ENCODE measurements at regions not wholly inside any gene's neighbourhood (a gene's known extent, or its start where the extent isn't known, plus 50 kb on each side); places are given as distances from the start of the nearest gene placed in this dataset.

GRCh38 chr13:37375724-37376123 is 222.8 kb downstream of the POSTN start:
- DNase-seq (ENCODE audit: low read depth), result no peak
- H3K4me3 ChIP-seq (ENCODE audit: low read depth, low read length), result no peak overlapping the region

GRCh38 chr13:37375071-37375470 is 223.5 kb downstream of the POSTN start:
- H3K4me3 ChIP-seq (ENCODE audit: low read depth, low read length), result no peak overlapping the region
- DNase-seq (ENCODE audit: low read depth), result no peak

DNA sequence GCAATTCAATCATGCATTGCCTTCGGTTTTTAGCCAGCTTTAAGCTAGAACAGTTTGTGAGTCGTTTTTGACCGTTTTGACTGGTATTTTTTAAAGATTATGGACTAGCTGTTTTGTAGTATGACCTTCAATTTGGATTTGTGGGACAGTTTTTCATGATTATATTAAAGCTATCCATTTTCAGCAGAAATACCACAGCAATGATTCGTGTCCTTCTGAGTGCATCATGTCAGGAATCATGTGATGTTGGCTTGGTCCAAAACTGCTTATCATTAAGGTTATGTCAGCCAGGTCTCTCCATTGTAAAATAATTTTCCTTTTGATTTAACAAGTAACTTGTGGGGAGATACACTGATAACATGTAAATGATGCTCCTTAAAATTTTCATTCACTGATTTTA is 229.0 kb downstream of the POSTN start:
- H3K4me3 ChIP-seq (ENCODE audit: low read depth, low read length), result no peak overlapping the region
- no peak for DNase-seq (ENCODE audit: low read depth)

- H3K4me3 ChIP-seq (ENCODE audit: low read depth, low read length), result no peak overlapping the region
- DNase-seq (ENCODE audit: low read depth), result no peak
Measured at GRCh38 chr13:37368501-37368900, 230.1 kb downstream of the POSTN start.

- DNase-seq (ENCODE audit: low read depth), result no peak
- H3K4me3 ChIP-seq (ENCODE audit: low read depth, low read length), result no peak overlapping the region
Measured at GRCh38 chr13:37366044-37366770, 232.4 kb downstream of the POSTN start.

DNA sequence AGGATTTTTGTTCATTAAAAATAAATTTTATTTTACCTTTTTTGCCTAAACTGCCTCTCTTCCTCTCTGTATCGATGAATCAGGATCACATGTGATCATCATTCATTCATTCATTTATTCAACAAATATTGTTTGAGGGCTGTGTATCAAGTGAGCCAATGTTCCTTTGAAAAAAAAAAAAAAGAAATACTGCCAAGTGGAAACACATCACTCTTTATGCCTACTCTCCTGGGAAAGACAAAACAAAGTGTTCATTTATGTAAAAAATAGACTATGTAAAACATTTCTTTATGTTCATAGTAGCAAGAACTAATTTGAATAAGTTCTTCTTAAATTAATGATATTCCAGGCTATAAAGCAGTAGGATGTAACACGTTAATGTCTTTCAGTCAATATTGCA is 233.1 kb downstream of the POSTN start:
- DNase-seq (ENCODE audit: low read depth), result no peak
- H3K4me3 ChIP-seq (ENCODE audit: low read depth, low read length), result no peak overlapping the region

- no peak overlapping the region for H3K4me3 ChIP-seq (ENCODE audit: low read depth, low read length)
- no peak for DNase-seq (ENCODE audit: low read depth)
Measured at GRCh38 chr13:37364956-37365355, 233.6 kb downstream of the POSTN start.

DNA sequence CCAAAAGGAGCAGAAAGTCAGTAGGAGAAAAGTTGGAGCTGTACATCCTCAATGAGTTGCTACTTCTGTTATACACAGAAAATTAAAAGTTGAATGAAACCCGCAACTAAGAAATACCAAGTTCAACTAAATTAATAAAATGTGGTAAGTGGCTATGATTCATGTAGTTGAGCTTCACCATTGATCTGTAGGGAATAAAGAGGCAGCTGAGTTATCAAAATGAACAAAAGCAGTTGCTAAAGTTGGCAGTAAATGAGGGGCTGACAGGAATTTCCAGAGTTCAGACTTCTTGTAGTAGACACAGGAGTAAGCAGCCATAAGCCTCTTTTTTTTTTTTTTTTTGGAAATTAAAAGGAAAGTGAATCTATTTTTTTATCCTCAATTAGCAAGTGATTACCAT is 234.6 kb downstream of the POSTN start:
- H3K4me3 ChIP-seq (ENCODE audit: low read depth, low read length), result no peak overlapping the region
- no peak for DNase-seq (ENCODE audit: low read depth)

DNA sequence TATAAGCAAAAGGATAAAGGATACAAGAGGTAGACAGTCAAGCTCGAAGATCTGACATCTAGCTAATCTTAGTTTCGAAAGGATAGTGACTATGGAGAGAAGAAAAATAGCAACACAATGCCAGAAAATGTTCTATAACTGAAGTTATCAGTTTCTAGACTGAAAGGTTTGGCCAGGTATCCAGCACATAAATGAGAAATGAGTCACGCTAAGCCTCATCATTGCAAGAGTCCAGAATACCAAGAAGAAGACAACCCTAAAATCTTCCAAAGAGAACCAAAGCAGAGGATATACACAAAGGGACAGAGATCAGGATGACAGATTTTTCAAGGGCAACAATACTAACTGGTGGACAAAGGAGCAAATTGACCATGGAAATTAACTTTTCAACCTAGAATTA is 237.0 kb downstream of the POSTN start:
- DNase-seq (ENCODE audit: low read depth), result no peak
- H3K4me3 ChIP-seq (ENCODE audit: low read depth, low read length), result no peak overlapping the region

DNA sequence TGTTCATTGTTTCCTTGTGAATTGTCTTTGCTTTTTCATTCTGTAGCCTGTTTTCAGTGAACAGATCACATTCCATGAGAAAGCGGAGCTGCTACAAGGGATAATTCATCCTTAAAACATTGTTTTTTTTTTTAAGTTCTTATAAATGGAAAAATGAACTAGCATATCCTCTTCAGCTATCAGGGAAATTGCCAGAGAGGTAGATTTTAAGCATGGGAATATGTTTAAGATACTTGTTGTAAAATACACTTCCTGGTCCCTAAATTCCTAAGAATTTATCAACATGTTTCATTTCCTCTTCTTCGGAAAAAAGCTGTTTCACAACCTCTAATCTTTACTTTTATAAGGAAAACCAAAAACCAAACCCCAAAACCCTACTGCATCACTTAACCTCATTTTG is 238.0 kb downstream of the POSTN start:
- no peak for DNase-seq (ENCODE audit: low read depth)
- H3K4me3 ChIP-seq (ENCODE audit: low read depth, low read length), result no peak overlapping the region

- DNase-seq (ENCODE audit: low read depth), result no peak
- no peak overlapping the region for H3K4me3 ChIP-seq (ENCODE audit: low read depth, low read length)
Measured at GRCh38 chr13:37357548-37357947, 241.0 kb downstream of the POSTN start.

- no peak overlapping the region for H3K4me3 ChIP-seq (ENCODE audit: low read depth, low read length)
- DNase-seq (ENCODE audit: low read depth), result no peak
Measured at GRCh38 chr13:37353911-37354310, 244.7 kb downstream of the POSTN start.

GRCh38 chr13:37351211-37351610 is 245.7 kb upstream of the CSNK1A1L start:
- no peak overlapping the region for H3K4me3 ChIP-seq (ENCODE audit: low read depth, low read length)

GRCh38 chr13:37349916-37350315 is 244.5 kb upstream of the CSNK1A1L start:
- no peak overlapping the region for H3K4me3 ChIP-seq (ENCODE audit: low read depth, low read length)
- no peak for DNase-seq (ENCODE audit: low read depth)

More at GRCh38 chr13:37351211-37351610, 245.7 kb upstream of the CSNK1A1L start:
- DNase-seq (ENCODE audit: low read depth), result no peak

- DNase-seq (ENCODE audit: low read depth), result no peak
Measured at GRCh38 chr13:37348916-37349643, 243.6 kb upstream of the CSNK1A1L start.

GRCh38 chr13:37345869-37346268 is 240.4 kb upstream of the CSNK1A1L start:
- no peak for DNase-seq (ENCODE audit: low read depth)
- H3K4me3 ChIP-seq (ENCODE audit: low read depth, low read length), result no peak overlapping the region

More at GRCh38 chr13:37348916-37349643, 243.6 kb upstream of the CSNK1A1L start:
- no peak overlapping the region for H3K4me3 ChIP-seq (ENCODE audit: low read depth, low read length)

GRCh38 chr13:37345391-37345790 is 239.9 kb upstream of the CSNK1A1L start:
- DNase-seq (ENCODE audit: low read depth), result no peak
- H3K4me3 ChIP-seq (ENCODE audit: low read depth, low read length), result no peak overlapping the region

DNA sequence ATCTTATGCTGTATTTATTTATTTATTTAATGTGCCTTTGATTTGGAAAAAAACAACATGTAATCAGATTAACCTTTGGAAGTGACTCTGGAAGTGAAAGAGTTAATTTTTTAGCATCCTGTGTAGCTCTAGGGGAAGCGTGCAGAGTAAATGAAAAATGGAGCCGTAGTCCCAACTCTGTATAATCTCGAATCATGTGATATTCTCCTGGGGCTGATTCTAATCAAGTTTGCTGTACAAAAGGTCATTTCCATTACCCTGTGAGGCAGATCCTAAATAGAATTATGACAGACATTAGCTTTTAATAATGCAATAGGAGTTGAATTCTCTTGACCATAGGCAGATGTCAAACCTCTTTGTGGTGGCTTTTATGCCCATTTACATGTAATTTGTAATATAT is 238.6 kb upstream of the CSNK1A1L start:
- DNase-seq (ENCODE audit: low read depth), result no peak
- H3K4me3 ChIP-seq (ENCODE audit: low read depth, low read length), result no peak overlapping the region

DNA sequence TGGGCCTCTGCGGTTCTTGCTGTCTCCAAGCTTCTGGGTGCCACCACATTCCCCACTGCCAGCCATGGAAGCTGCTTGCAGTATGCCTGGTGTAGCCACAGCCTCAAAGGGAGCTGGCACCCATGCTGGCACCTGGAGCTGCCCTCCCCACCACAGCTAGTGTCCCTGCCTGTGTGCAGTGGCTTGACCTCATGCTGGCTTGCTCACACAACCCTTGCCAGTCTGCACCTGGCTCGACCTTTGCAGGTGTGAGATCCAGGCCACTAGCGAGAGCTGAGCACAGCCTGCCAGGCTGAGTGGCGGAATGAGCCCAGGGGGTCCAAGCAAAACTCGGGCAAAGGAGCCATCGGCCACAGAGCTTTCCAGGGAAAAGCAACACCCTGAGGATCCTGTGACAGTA is 236.7 kb upstream of the CSNK1A1L start:
- H3K4me3 ChIP-seq (ENCODE audit: low read depth, low read length), result no peak overlapping the region
- no peak for DNase-seq (ENCODE audit: low read depth)

DNA sequence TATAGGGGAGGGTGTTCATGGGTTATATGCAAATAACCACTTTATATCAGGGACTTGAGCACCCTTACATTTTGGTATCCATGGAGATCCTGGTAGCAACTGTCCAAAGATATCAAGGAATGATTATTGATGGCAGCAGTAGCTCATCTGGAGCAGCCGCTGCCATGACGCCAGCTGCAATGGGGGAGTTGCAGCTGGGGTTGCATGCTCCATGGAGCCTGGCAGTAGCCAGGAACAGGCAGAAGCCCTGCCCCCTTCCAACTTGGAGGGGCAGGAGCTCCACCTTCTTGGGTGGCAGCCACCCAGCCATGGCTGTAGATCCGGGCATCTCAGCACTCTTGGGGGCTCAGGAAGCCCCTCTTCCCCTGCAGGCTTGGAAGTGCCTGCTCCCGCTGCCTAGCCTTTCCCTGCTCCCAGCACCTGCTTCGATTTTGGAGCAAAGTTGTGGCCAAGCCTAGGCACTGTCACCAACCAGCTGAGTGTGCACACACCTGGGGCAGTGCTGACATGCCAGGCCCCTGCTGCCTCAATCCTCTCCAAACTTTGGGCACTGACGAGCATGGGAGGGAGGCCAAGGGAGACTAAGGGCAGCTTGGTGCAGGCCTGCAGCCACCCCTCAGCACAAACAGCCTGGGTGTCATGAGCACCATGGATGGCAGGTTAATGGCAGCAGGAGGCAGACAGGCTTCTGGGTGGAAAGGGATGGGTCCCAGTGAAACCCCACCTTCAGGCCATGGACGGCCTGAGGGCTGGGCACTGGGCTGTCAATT is 235.6 kb upstream of the CSNK1A1L start:
- no peak overlapping the region for H3K4me3 ChIP-seq (ENCODE audit: low read depth, low read length)
- no peak for DNase-seq (ENCODE audit: low read depth)
